ENCODE measurements at regions not wholly inside any gene's neighbourhood (a gene's known extent, or its start where the extent isn't known, plus 50 kb on each side); places are given as distances from the start of the nearest gene placed in this dataset.
"Not testable (repeated sequence)": the region's sequence is repeated elsewhere in the genome, so short reads cannot be mapped to it uniquely, and the experiment has no call there.

GRCh38 chr1:232378266-232379062 lies 251.5 kb downstream of the SIPA1L2 start:
- no peak for DNase-seq

- no peak for DNase-seq
These were observed 252.5 kb downstream of the SIPA1L2 start for GRCh38 chr1:232377494-232377770.

- no peak for DNase-seq
These were observed 253.1 kb downstream of the SIPA1L2 start for GRCh38 chr1:232376632-232377493.

DNA sequence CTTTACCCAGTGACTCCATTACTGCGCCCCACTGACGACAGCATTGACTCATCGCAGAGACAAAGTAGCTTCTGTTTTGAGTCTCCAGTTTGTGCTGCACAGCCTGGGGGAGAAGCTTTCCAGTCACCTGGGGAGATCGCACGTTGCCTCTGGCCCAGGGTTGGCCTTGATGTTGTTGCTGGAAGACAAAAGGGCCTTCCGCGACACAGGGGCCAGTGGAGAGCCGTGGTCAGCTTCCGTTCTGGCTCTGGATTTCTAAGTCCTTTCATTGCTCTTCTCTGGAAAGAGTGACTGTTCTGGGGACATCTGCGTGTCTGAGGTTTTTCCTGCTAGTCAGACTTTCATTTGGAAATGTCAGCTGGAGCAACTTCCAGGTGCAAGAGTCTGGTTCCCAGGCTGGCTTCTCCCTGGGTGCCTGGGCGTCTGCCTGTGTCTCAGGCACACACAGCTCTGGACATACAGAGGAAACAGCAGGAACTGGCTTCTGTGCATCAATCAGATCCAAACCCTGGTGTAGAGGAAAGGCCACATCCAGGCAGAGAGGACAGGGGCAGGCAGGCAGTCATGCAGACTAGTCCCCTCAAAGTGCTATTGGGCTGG lies 257.0 kb downstream of the SIPA1L2 start:
- DNase-seq, result no peak

GRCh38 chr1:232372431-232372830 lies 257.5 kb downstream of the SIPA1L2 start:
- DNase-seq, result no peak

- DNase-seq, result no peak
These were observed 260.3 kb downstream of the SIPA1L2 start for GRCh38 chr1:232369451-232370296.

DNA sequence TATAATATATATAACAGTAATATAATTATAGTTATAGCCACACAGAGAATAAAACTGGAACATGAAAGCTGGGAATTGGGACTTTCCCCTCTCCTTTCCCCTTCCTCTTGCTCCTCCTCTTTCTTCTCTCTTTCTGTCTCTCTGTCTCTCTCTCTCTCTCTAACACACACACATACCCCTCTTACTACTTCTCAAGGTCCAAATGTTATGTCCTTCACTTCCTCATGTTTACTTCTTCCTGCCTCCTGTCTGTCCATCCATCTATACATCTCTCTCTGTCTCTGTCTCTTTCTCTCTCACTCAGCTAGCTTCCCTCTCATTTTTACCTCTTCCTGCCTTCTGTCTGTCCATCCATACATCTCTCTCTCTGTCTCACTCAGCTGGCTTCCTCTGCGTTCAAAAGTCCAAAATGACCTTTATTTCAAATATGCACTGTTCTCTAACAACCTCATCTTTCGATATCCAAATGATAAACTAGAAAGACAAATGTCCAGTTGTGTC lies 261.1 kb downstream of the SIPA1L2 start:
- no peak for DNase-seq

DNA sequence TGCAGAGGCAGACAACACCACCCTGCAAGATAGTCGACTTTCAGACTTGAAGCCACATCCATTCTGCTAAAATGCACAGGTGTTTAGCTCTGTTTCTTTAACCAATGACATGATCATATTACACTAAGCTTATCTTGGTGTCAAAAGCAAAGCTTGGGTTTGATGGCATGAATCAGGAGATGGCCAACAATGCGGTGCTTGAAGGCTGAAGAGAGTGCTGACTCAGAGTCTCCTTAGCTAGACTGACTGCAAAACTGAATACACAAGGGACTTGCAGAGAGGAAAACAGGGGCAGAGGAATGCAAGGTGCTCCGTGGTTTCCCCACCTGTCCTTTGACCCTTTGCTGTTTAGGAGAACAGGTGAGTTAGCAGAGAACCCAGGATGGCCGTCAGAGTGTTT lies 262.6 kb downstream of the SIPA1L2 start:
- DNase-seq, result no peak

GRCh38 chr1:232364654-232365382 lies 265.1 kb downstream of the SIPA1L2 start:
- DNase-seq, result no peak

GRCh38 chr1:232363008-232363407 lies 266.9 kb downstream of the SIPA1L2 start:
- no peak for DNase-seq

GRCh38 chr1:232357416-232357815 lies 272.5 kb downstream of the SIPA1L2 start:
- DNase-seq, result no peak

- no peak for DNase-seq
These were observed 274.5 kb downstream of the SIPA1L2 start for GRCh38 chr1:232355162-232356006.

DNA sequence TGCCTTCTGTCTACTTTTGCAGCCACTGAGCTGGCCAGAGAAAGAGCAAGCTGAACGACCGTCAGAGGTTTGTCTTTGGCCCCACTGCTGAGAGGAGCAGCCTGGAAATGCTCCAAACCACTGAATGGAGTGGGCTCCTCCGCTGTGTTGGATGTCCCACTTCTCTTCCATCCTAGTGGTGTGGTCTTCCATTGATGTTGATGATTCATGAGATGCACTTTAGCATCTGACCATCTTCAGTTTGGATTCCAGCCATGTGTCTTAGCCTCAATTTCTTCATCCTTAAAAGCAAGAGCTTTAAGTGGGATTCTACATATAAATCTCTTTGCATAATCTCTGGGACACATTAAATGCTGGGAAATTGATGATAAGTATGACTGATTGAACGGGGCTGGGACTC lies 276.9 kb downstream of the SIPA1L2 start:
- DNase-seq, result no peak

DNA sequence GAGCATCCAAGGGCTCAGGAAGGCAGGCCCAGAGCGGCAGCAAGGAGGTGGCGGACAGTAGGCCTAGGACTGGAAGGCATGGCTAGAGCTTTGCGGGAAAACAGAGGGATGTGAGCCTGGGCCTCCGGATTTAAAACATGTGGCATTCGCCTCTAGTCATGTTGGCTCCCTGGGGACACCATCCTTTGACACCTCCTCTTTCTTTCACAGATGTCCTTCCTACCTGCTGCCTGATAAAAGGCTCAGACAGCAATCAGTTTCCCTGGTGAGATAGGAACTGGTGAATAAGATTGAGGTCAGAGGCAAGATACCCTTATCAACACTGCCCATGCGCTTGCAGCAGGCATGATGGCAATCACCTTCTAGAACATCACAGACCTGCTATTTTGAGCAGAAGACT lies 277.6 kb downstream of the SIPA1L2 start:
- no peak for DNase-seq

- DNase-seq, result no peak
These were observed 278.6 kb downstream of the SIPA1L2 start for GRCh38 chr1:232351335-232351734.

- no peak for DNase-seq
These were observed 283.1 kb downstream of the SIPA1L2 start for GRCh38 chr1:232346844-232347243.

DNA sequence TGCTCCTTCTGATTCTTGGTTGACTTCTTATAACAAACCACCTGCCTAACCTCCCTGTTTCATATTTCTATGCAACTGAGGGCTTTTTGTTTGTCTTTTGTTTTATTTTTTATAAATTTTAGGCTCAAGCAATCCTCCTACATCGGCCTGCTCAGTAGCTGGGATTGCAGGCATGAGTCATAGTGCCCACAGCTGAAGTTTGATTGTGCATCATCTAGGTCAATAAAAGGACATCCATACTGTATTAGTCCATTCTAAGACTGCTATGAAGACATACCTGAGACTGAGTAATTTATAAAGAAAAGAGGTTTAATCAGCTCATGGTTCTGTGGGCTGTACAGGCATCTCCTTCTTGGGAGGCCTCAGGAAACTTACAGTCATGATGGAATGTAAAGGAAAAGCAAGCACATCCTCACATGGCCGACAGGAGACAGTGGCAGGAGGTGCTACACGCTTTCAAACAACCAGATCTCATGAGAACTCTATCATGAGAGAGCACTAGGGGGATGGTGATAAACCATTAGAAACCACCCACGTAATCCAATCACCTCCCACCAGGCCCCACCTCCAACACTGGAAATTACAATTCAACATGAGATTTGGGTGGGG lies 285.0 kb downstream of the SIPA1L2 start:
- no peak for DNase-seq

DNA sequence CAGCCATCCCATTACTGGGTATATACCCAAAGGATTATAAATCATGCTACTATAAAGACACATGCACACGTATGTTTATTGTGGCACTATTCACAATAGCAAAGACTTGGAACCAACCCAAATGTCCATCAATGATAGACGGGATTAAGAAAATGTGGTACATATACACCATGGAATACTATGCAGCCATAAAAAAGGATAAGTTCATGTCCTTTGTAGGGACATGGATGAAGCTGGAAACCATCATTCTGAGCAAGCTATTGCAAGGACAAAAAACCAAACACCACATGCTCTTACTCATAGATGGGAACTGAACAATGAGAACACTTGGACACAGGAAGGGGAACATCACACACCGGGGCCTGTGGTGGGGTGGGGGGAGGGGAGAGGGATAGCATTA lies 285.7 kb downstream of the SIPA1L2 start:
- not testable (repeated sequence) for DNase-seq

DNA sequence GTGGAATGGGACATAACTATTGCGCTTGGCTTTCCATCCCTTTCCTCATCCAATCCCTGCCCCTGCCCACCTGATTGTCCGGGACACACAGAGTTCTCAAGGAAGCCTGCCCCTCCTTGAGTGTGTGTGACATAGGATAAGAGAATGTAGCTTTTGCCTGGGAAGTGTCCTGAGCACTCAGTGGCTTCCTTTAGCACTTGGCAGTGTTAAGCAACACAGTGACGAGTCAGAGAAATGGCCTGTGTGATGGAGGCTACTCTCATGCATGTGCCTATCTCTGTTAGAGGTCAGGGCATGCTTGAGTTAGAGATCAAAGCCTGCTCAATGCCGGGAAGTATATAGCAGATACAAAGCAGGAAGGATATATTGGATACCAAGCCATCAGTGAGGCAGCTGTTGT lies 289.5 kb downstream of the SIPA1L2 start:
- DNase-seq, result no peak

DNA sequence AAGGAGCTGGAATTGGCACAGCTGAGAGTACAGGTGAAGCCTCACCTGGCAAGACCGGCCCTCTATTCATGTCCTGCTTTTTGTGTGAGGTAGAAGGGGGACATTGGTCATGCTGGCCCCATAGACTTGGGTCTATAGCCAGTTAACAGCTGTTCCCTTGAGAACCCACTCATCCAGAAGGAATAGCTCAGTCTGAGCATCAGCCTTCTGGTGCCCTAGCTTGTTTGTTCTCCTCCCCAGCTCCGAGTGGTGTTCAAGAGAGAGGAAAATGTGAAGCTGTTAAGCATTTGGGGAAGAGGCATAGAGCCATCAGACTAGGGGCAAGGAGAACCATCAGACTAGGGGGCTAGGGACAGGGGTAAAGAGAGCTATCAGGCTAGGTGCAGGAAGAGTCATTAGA lies 290.9 kb downstream of the SIPA1L2 start:
- no peak for DNase-seq

All from stimulated activated naive CD4-positive, alpha-beta T cell (primary cell).